ENCODE measurements at regions not wholly inside any gene's neighbourhood (a gene's known extent, or its start where the extent isn't known, plus 50 kb on each side); places are given as distances from the start of the nearest gene placed in this dataset.

GRCh38 chr17:62899361-62899760 lies 66.7 kb upstream of the TANC2 start:
- Histone ChIP-seq H3K4me3 (no peak overlapping the region), H3K27ac (no peak overlapping the region), H3K27me3 (replicated peaks; ENCODE audit: insufficient read depth) (no peaks in the 10 kb centered on the region), H3K36me3 (no peaks in the 10 kb centered on the region), H3K9me3 (no peaks in the 10 kb centered on the region), H3K4me1 (replicated peaks) (no peaks in the 10 kb centered on the region)
- no peak for DNase-seq (ENCODE audit: low spot score)
- 91% methylated on average over 6 of the region's 6 CpGs for WGBS
- no peak for TF ChIP-seq POLR2AphosphoS5 (IDR thresholded peaks at IDR 0.05)
- intact Hi-C loops (cut with DNase I), result no loop called here

GRCh38 chr17:62898239-62898864 lies 67.7 kb upstream of the TANC2 start:
- no peak for DNase-seq (ENCODE audit: low spot score)
- Histone ChIP-seq H3K27ac (no peak overlapping the region), H3K27me3 (replicated peaks; ENCODE audit: insufficient read depth) (no peaks in the 10 kb centered on the region), H3K36me3 (no peaks in the 10 kb centered on the region), H3K4me1 (replicated peaks) (no peaks in the 10 kb centered on the region), H3K4me3 (no peak overlapping the region), H3K9me3 (no peaks in the 10 kb centered on the region)
- intact Hi-C loops (cut with DNase I), result no loop called here
- 37% methylated on average over 13 of the region's 13 CpGs for WGBS
- TF ChIP-seq CTCF (IDR thresholded peaks at IDR 0.05) (no peak), POLR2A (IDR thresholded peaks at IDR 0.05) (no peak), POLR2AphosphoS5 (IDR thresholded peaks at IDR 0.05) (no peak)

- no peak for DNase-seq (ENCODE audit: low spot score)
- Histone ChIP-seq H3K4me3 (no peak overlapping the region), H3K4me1 (replicated peaks) (no peaks in the 10 kb centered on the region), H3K9me3 (no peaks in the 10 kb centered on the region), H3K27ac (no peak overlapping the region), H3K36me3 (no peaks in the 10 kb centered on the region), H3K27me3 (replicated peaks; ENCODE audit: insufficient read depth) (no peaks in the 10 kb centered on the region)
- intact Hi-C loops (cut with DNase I), result no loop called here
- TF ChIP-seq CTCF (IDR thresholded peaks at IDR 0.05) (no peak), POLR2AphosphoS5 (IDR thresholded peaks at IDR 0.05) (no peak), POLR2A (IDR thresholded peaks at IDR 0.05) (no peak)
- 55% methylated on average over 2 of the region's 2 CpGs for WGBS
Observed at GRCh38 chr17:62897706-62898105, 68.3 kb upstream of the TANC2 start.

GRCh38 chr17:62895320-62896301 lies 70.4 kb upstream of the TANC2 start:
- DNase-seq (ENCODE audit: low spot score), result no peak
- Histone ChIP-seq H3K4me3 (no peak overlapping the region), H3K27ac (no peak overlapping the region), H3K9me3 (no peaks in the 10 kb centered on the region), H3K27me3 (replicated peaks; ENCODE audit: insufficient read depth) (no peaks in the 10 kb centered on the region), H3K36me3 (no peaks in the 10 kb centered on the region), H3K4me1 (replicated peaks) (no peaks in the 10 kb centered on the region)
- TF ChIP-seq CTCF (IDR thresholded peaks at IDR 0.05) (no peak), POLR2A (IDR thresholded peaks at IDR 0.05) (no peak), POLR2AphosphoS5 (IDR thresholded peaks at IDR 0.05) (no peak)
- WGBS, result 79% methylated on average over 11 of the region's 11 CpGs
- intact Hi-C loops (cut with DNase I), result no loop called here

GRCh38 chr17:62892870-62893338 lies 73.1 kb upstream of the TANC2 start:
- H3K4me1 ChIP-seq (replicated peaks), result no peaks in the 10 kb centered on the region
- H3K9me3 ChIP-seq, result no peaks in the 10 kb centered on the region
- DNase-seq (ENCODE audit: low spot score), result peak; percentile 67
- H3K27me3 ChIP-seq (replicated peaks; ENCODE audit: insufficient read depth), result no peaks in the 10 kb centered on the region
- H3K27ac ChIP-seq, result no peak overlapping the region
- WGBS, result 30% methylated on average over 4 of the region's 4 CpGs
- peak; percentile 76 for TF ChIP-seq POLR2AphosphoS5 (IDR thresholded peaks at IDR 0.05)
- no peak for TF ChIP-seq CTCF (IDR thresholded peaks at IDR 0.05)
- no peak for TF ChIP-seq POLR2A (IDR thresholded peaks at IDR 0.05)
- no peak overlapping the region for H3K4me3 ChIP-seq
- intact Hi-C loops (cut with DNase I), result no loop called here
- no peaks in the 10 kb centered on the region for H3K36me3 ChIP-seq
